ENCODE measurements at regions not wholly inside any gene's neighbourhood (a gene's known extent, or its start where the extent isn't known, plus 50 kb on each side); places are given as distances from the start of the nearest gene placed in this dataset.
"Not testable (repeated sequence)": the region's sequence is repeated elsewhere in the genome, so short reads cannot be mapped to it uniquely, and the experiment has no call there.

GRCh38 chr13:50249144-50249521, 233.9 kb downstream of the KCNRG start:
- TF ChIP-seq CTCF (IDR thresholded peaks at IDR 0.05; ENCODE audit: insufficient read depth, missing control alignments) = no peak
- FAIRE-seq = no peak
- DNase-seq (ENCODE audit: insufficient read length, low spot score) = no peak

- FAIRE-seq = no peak
- no peak for TF ChIP-seq CTCF (IDR thresholded peaks at IDR 0.05; ENCODE audit: insufficient read depth, missing control alignments)
- no peak for DNase-seq (ENCODE audit: insufficient read length, low spot score)
Measured at GRCh38 chr13:50250401-50250800, 235.2 kb downstream of the KCNRG start.

GRCh38 chr13:50255639-50256038, 240.4 kb downstream of the KCNRG start:
- FAIRE-seq = no peak
- no peak for DNase-seq (ENCODE audit: insufficient read length, low spot score)
- TF ChIP-seq CTCF (IDR thresholded peaks at IDR 0.05; ENCODE audit: insufficient read depth, missing control alignments) = no peak

GRCh38 chr13:50256536-50257321, 241.5 kb downstream of the KCNRG start:
- FAIRE-seq; DNase-seq (ENCODE audit: insufficient read length, low spot score): not testable (repeated sequence)

- DNase-seq (ENCODE audit: insufficient read length, low spot score) (no peak), FAIRE-seq (no peak)
- no peak for TF ChIP-seq CTCF (IDR thresholded peaks at IDR 0.05; ENCODE audit: insufficient read depth, missing control alignments)
Measured at GRCh38 chr13:50257646-50258045, 242.4 kb downstream of the KCNRG start.

GRCh38 chr13:50261130-50261901, 246.1 kb downstream of the KCNRG start:
- DNase-seq (ENCODE audit: insufficient read length, low spot score) (no peak), FAIRE-seq (no peak)
- TF ChIP-seq CTCF (IDR thresholded peaks at IDR 0.05; ENCODE audit: insufficient read depth, missing control alignments) = no peak

GRCh38 chr13:50267066-50267465, 251.8 kb downstream of the KCNRG start:
- FAIRE-seq (no peak), DNase-seq (ENCODE audit: insufficient read length, low spot score) (no peak)
- no peak for TF ChIP-seq CTCF (IDR thresholded peaks at IDR 0.05; ENCODE audit: insufficient read depth, missing control alignments)

Data from D721Med (cell line).